GM06990 (cell line): ENCODE measurements at regions not wholly inside any gene's neighbourhood (a gene's known extent, or its start where the extent isn't known, plus 50 kb on each side); places are given as distances from the start of the nearest gene placed in this dataset.

Experiments
- DNase-seq: peaks from one replicate; pipeline ENCODE4 v3.0.0-alpha.2; 2011; ENCODE audit not compliant: insufficient read length; ENCODE audit errors: extremely low read depth
- H3K27me3 ChIP-seq: replicated peaks from 2 replicates; pipeline ENCODE4 v1.6.0; 2011; ENCODE audit warnings: low read length; ENCODE audit not compliant: control insufficient read depth, insufficient read depth
- H3K36me3 ChIP-seq: 2 replicates; pipeline ENCODE4 v1.5.1; 2011; ENCODE audit warnings: low read length; ENCODE audit not compliant: control insufficient read depth, insufficient read depth
- H3K4me3 ChIP-seq: replicated peaks from 2 replicates; pipeline ENCODE4 v1.5.1; 2011; ENCODE audit warnings: low read depth, mild to moderate bottlenecking, control low read depth, low read length
- CTCF ChIP-seq: IDR thresholded peaks from 2 replicates; pipeline ENCODE4 v1.5.1; 2011; ENCODE audit warnings: low read length, control low read depth, mild to moderate bottlenecking, inconsistent platforms; ENCODE audit not compliant: insufficient read depth, poor library complexity, severe bottlenecking

DNA sequence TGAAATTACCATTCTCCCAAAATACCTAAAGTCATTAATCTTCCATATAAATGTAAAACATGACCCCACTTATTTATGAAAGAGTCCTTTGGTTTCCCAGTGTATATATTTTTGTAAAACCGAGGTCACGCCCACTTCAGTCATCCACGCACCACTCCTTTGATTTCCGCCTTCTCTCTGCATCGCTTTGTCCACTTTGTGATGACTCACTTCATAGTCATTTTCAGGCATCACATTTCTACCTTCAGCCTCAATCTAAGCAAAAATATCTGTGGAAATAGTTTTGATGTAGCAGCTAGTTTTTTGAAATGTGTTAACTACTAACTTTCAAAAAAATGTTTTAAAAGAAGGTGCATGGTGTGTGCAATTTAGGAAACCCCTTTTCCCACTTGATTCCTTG, 793.5 kb upstream of the SOX11 start:
- H3K36me3 ChIP-seq, result no peaks in the 10 kb centered on the region
- TF ChIP-seq CTCF, result no peak
- no peak overlapping the region for H3K4me3 ChIP-seq
- H3K27me3 ChIP-seq, result no peaks in the 10 kb centered on the region
- DNase-seq, result no peak

GRCh38 chr2:4900242-4900641, 791.9 kb upstream of the SOX11 start:
- Histone ChIP-seq H3K36me3 (no peaks in the 10 kb centered on the region), H3K4me3 (no peak overlapping the region), H3K27me3 (no peaks in the 10 kb centered on the region)
- TF ChIP-seq CTCF, result no peak
- DNase-seq, result no peak

GRCh38 chr2:4900861-4901770, 791.1 kb upstream of the SOX11 start:
- TF ChIP-seq CTCF, result no peak
- H3K36me3 ChIP-seq, result no peaks in the 10 kb centered on the region
- DNase-seq, result no peak
- no peak overlapping the region for H3K4me3 ChIP-seq
- no peaks in the 10 kb centered on the region for H3K27me3 ChIP-seq

GRCh38 chr2:4903656-4904348, 788.4 kb upstream of the SOX11 start:
- DNase-seq, result no peak
- no peaks in the 10 kb centered on the region for H3K27me3 ChIP-seq
- H3K4me3 ChIP-seq, result no peak overlapping the region
- H3K36me3 ChIP-seq, result no peaks in the 10 kb centered on the region
- no peak for TF ChIP-seq CTCF

DNA sequence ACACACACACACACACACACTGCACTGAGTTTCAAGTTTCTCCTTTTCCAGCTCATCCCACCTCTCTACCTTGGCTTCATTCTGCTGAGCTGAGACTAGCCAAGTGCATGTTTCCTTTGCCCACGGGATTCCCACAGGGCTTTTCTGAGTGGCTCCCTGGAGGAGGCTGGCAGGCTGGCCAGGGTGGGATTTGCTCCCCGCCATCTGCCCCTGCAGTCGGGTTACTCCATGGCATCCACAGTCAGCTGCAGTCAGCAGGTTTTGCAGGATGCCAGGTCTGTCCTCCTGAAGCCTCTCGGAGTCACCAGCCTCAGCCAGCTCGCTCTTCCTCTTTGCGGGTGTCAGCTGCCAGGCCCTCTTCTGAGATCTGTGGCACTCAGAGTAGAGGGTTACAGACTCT, 783.7 kb upstream of the SOX11 start:
- DNase-seq, result no peak
- TF ChIP-seq CTCF, result no peak
- H3K27me3 ChIP-seq, result no peaks in the 10 kb centered on the region
- H3K36me3 ChIP-seq, result no peaks in the 10 kb centered on the region
- no peak overlapping the region for H3K4me3 ChIP-seq
